HCT116 (cell line): ENCODE measurements at regions not wholly inside any gene's neighbourhood (a gene's known extent, or its start where the extent isn't known, plus 50 kb on each side); places are given as distances from the start of the nearest gene placed in this dataset.

Source experiments
- ATAC-seq: fragments of 200-7000 bp; cut with Tn5 transposase; 2 replicates; pipeline ENCODE4 v1.9.1; 2020; ENCODE audit warnings: mild to moderate bottlenecking, moderate library complexity
- BruUV-seq: library from RNA; stranded (reverse); fragments of 400-500 nt; replicated peaks from 2 replicates; lab custom pipeline; 2021; lab: Mats Ljungman, UMichigan
- CTCF ChIA-PET: fragments of 300-600 bp; sonication (Branson Sonifier 250); formaldehyde crosslinking; loops from one replicate; lab custom pipeline; 2021; ENCODE audit warnings: antibody characterized with exemption; lab: Charles Lee
- POLR2A ChIA-PET: fragments of 300-600, 350-600 bp; sonication (Branson Sonifier 250); formaldehyde crosslinking; loops from one replicate; lab custom pipeline; 2021; ENCODE audit warnings: antibody characterized with exemption; lab: Charles Lee
- RAD21 ChIA-PET, 2 experiments: fragments of 300-600 bp; sonication (Branson Sonifier 250); formaldehyde crosslinking; loops; one replicate each; lab custom pipeline; 2023; ENCODE audit warnings: low total read pairs in 2 of 2; ENCODE audit not compliant: uncharacterized antibody in 2 of 2, unreplicated experiment in 2 of 2, low non-redundant PET in 1 of 2; lab: Charles Lee
- DNase-seq: peaks from one replicate; pipeline ENCODE4 v3.0.0-alpha.2; 2010; ENCODE audit warnings: low read depth, low spot score
- H2AFZ ChIP-seq: fragments of 200-600 bp; shearing (Covaris generic), sonication (generic); 2 replicates; pipeline ENCODE4 v1.6.1; 2017; ENCODE audit warnings: low read depth, mixed run types, mixed read lengths, antibody characterized with exemption, low read length; ENCODE audit not compliant: poor library complexity, severe bottlenecking
- H3K27ac ChIP-seq: 2 replicates; pipeline ENCODE4 v1.5.1; 2012; ENCODE audit warnings: low read depth, low read length
- H3K27me3 ChIP-seq: fragments of 200-600 bp; sonication (generic); 2 replicates; pipeline ENCODE4 v1.6.1; 2016; ENCODE audit warnings: mixed run types, low read length, mixed read lengths; ENCODE audit not compliant: insufficient read depth
- H3K36me3 ChIP-seq, 2 experiments: fragments of 200-500 bp in 1 of 2; fragments of 200-600 bp in 1 of 2; sonication (Bioruptor generic) in 1 of 2; sonication (generic) in 1 of 2; 2 replicates each; pipeline versions ENCODE4 v1.5.1 to v1.6.1; 2014 to 2016; ENCODE audit warnings: low read length in 2 of 2, inconsistent platforms in 1 of 2, mixed read lengths in 1 of 2, mixed run types in 1 of 2; ENCODE audit not compliant: insufficient read depth in 2 of 2, control insufficient read depth in 1 of 2
- H3K4me1 ChIP-seq, 2 experiments: fragments of 200-600 bp in 1 of 2; sonication (generic) in 1 of 2; 2 replicates each; pipeline versions ENCODE4 v1.5.1 to v1.6.1; 2012 to 2017; ENCODE audit warnings: low read length in 2 of 2, inconsistent platforms in 1 of 2, mild to moderate bottlenecking in 1 of 2, mixed read lengths in 1 of 2, mixed run types in 1 of 2, moderate library complexity in 1 of 2; ENCODE audit not compliant: insufficient read depth in 2 of 2, control insufficient read depth in 1 of 2
- H3K4me2 ChIP-seq: fragments of 200-600 bp; sonication (generic); 2 replicates; pipeline ENCODE4 v1.6.1; 2017; ENCODE audit warnings: mixed run types, low read length, mixed read lengths
- H3K4me3 ChIP-seq, 2 experiments: fragments of 200-600 bp in 1 of 2; sonication (generic) in 1 of 2; replicated peaks in 1 of 2; 2 replicates each; pipeline ENCODE4 v1.5.1; 2011 to 2016; ENCODE audit warnings: low read length in 2 of 2, control low read depth in 1 of 2, low read depth in 1 of 2, mild to moderate bottlenecking in 1 of 2, mixed read lengths in 1 of 2, mixed run types in 1 of 2
- H3K79me2 ChIP-seq: fragments of 200-600 bp; sonication (generic); 2 replicates; pipeline ENCODE4 v1.6.1; 2017; ENCODE audit warnings: mild to moderate bottlenecking, mixed run types, low read length, moderate library complexity, mixed read lengths; ENCODE audit not compliant: insufficient read depth
- H3K9ac ChIP-seq: fragments of 200-600 bp; sonication (generic); 2 replicates; pipeline ENCODE4 v1.6.1; 2016; ENCODE audit warnings: low read length, mixed read lengths
- H3K9me2 ChIP-seq: fragments of 200-600 bp; sonication (generic), shearing (Covaris generic); 2 replicates; pipeline ENCODE4 v1.6.1; 2017; ENCODE audit warnings: mixed run types, mild to moderate bottlenecking, moderate library complexity; ENCODE audit not compliant: insufficient read depth
- H3K9me3 ChIP-seq, 2 experiments: fragments of 200-500 bp in 1 of 2; fragments of 200-600 bp in 1 of 2; sonication (Bioruptor generic) in 1 of 2; sonication (generic) in 1 of 2; 2 replicates each; pipeline ENCODE4 v1.6.1; 2014 to 2017; ENCODE audit warnings: low read length in 2 of 2, mixed read lengths in 2 of 2, inconsistent platforms in 1 of 2, low read depth in 1 of 2, mild to moderate bottlenecking in 1 of 2, mixed run types in 1 of 2, moderate library complexity in 1 of 2; ENCODE audit not compliant: control insufficient read depth in 1 of 2, insufficient read depth in 1 of 2
- H4K20me1 ChIP-seq: fragments of 200-600 bp; sonication (generic), shearing (Covaris generic); 2 replicates; pipeline ENCODE4 v1.6.1; 2017; ENCODE audit warnings: mixed run types, mild to moderate bottlenecking, moderate library complexity; ENCODE audit not compliant: insufficient read depth
- EZH2phosphoT487 ChIP-seq: fragments of 200-600 bp; IDR thresholded peaks from 2 replicates; pipeline ENCODE4 v1.6.1; 2018; ENCODE audit warnings: antibody characterized with exemption, borderline replicate concordance
- FOSL1 ChIP-seq: IDR thresholded peaks from 2 replicates; pipeline ENCODE4 v1.6.1; 2012; ENCODE audit warnings: low read depth
- JUND ChIP-seq: IDR thresholded peaks from 2 replicates; pipeline ENCODE4 v1.6.1; 2012
- POLR2AphosphoS5 ChIP-seq: IDR thresholded peaks from 2 replicates; pipeline ENCODE4 v1.6.1; 2011; ENCODE audit warnings: mild to moderate bottlenecking, low read depth, low read length, moderate library complexity
- SIN3A ChIP-seq: IDR thresholded peaks from 2 replicates; pipeline ENCODE4 v1.6.1; 2012; ENCODE audit warnings: low read depth
- ZNF274 ChIP-seq: fragments of 200-500 bp; sonication (Bioruptor generic); IDR thresholded peaks from 2 replicates; pipeline ENCODE4 v1.6.1; 2014; ENCODE audit warnings: mild to moderate bottlenecking, low read depth, low read length, inconsistent platforms
- intact Hi-C: fragments of 100-400 bp; cut with micrococcal nuclease; formaldehyde crosslinking; loops from 2 replicates; pipeline ENCODE4 v1.10.0; 2022
- TF ChIP-seq, protein P1 (sequence below): IDR thresholded peaks from 2 replicates; pipeline ENCODE4 v1.6.1; 2012; ENCODE audit warnings: low read depth

DNA sequence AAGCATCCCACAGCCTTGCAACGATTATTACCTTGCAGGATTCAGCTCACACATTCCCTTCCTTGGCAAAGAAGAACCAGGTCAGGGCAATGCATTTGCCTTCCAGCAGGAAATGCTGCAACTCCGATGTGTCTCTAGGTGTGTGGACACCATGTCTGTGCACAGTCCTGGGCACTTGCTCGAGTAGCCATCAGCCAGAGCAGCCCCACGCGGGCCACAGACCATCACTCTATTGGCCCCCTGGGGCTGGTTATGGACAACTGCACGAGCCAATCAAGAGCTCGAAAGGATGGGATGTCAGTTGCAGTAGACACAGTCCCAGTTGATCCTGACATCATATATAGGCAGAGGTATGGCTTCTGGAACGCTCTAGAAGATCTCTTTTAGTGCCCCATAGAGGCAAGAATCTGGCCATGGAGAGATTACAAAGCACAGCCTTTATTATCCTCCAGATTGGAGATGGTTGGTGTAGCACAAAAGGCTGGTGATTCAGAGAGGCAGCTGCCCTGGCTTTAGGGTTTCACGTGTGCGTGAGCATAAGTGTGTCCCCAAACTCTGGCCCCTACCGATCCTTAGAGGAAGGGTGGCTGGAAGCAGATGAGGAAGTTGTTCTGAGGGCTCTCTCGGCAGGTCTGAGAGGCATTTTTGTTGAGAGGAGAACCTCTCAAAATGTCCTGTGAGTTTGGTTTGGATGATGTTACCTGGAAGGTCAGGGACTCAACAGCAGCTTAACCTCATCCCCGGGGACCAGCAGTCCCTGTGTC lies 403.8 kb downstream of the SEC14L1 start:
- Histone ChIP-seq H3K27me3 (peaks cover 12% of the 10 kb centered on the region; the same call in 1 of the 2 replicates), H3K79me2 (no peaks in the 10 kb centered on the region), H3K4me3 (no peak overlapping the region), H3K9ac (no peak overlapping the region), H3K9me3 (no peaks in the 10 kb centered on the region), H3K36me3 (no peaks in the 10 kb centered on the region), H3K4me2 (no peak overlapping the region)
- DNase-seq (no peak), ATAC-seq (no peak)
- CTCF ChIA-PET = interaction anchor here (1.2 to 3.3 kb wide), 2 partner anchors 104 to 470 kb away, joined by 3 to 38 read pairs; no protein-coding TSS in a partner anchor
- BruUV-seq = no TSS peak
- POLR2A ChIA-PET = no interaction called here
- RAD21 ChIA-PET = no interaction called here
- TF ChIP-seq, protein P1, sequence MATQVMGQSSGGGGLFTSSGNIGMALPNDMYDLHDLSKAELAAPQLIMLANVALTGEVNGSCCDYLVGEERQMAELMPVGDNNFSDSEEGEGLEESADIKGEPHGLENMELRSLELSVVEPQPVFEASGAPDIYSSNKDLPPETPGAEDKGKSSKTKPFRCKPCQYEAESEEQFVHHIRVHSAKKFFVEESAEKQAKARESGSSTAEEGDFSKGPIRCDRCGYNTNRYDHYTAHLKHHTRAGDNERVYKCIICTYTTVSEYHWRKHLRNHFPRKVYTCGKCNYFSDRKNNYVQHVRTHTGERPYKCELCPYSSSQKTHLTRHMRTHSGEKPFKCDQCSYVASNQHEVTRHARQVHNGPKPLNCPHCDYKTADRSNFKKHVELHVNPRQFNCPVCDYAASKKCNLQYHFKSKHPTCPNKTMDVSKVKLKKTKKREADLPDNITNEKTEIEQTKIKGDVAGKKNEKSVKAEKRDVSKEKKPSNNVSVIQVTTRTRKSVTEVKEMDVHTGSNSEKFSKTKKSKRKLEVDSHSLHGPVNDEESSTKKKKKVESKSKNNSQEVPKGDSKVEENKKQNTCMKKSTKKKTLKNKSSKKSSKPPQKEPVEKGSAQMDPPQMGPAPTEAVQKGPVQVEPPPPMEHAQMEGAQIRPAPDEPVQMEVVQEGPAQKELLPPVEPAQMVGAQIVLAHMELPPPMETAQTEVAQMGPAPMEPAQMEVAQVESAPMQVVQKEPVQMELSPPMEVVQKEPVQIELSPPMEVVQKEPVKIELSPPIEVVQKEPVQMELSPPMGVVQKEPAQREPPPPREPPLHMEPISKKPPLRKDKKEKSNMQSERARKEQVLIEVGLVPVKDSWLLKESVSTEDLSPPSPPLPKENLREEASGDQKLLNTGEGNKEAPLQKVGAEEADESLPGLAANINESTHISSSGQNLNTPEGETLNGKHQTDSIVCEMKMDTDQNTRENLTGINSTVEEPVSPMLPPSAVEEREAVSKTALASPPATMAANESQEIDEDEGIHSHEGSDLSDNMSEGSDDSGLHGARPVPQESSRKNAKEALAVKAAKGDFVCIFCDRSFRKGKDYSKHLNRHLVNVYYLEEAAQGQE = no peak
- TF ChIP-seq SIN3A (no peak), ZNF274 (no peak), JUND (no peak), POLR2AphosphoS5 (no peak), FOSL1 (no peak), EZH2phosphoT487 (no peak)
- TF ChIP-seq, all 23 proteins: peak for 0
- no peaks in the 10 kb centered on the region for H3K9me2 ChIP-seq
- no peak overlapping the region for H3K27ac ChIP-seq
- H4K20me1 ChIP-seq = no peaks in the 10 kb centered on the region
- H2AFZ ChIP-seq = no peak overlapping the region
- peaks cover 0 to 8% of the 10 kb centered on the region in 2 experiments; a peak in 3 of 4 replicates for H3K4me1 ChIP-seq
- intact Hi-C loops = no loop called here
